ENCODE measurements at regions not wholly inside any gene's neighbourhood (a gene's known extent, or its start where the extent isn't known, plus 50 kb on each side); places are given as distances from the start of the nearest gene placed in this dataset.

- ATAC-seq (replicated peaks; ENCODE audit: extremely low read depth, poor library complexity, severe bottlenecking) = no peak
- no peaks in the 10 kb centered on the region for H3K36me3 Mint-ChIP-seq (ENCODE audit: insufficient read depth)
- H3K9me3 Mint-ChIP-seq = no peaks in the 10 kb centered on the region
- no peaks in the 10 kb centered on the region for H3K4me1 Mint-ChIP-seq
- H3K27me3 Mint-ChIP-seq = no peaks in the 10 kb centered on the region
- DNase-seq (ENCODE audit: low spot score in 2 of 2) = no peak
- H3K27ac Mint-ChIP-seq (ENCODE audit: low read depth) = no peak overlapping the region
- no peak overlapping the region for H3K4me3 Mint-ChIP-seq
Observed at GRCh38 chr16:49017501-49017900, 264.1 kb downstream of the CBLN1 start.

- H3K9me3 Mint-ChIP-seq = peaks cover 3% of the 10 kb centered on the region
- no peaks in the 10 kb centered on the region for H3K27me3 Mint-ChIP-seq
- no peak for ATAC-seq (replicated peaks; ENCODE audit: extremely low read depth, poor library complexity, severe bottlenecking)
- no peaks in the 10 kb centered on the region for H3K36me3 Mint-ChIP-seq (ENCODE audit: insufficient read depth)
- no peaks in the 10 kb centered on the region for H3K4me1 Mint-ChIP-seq
- DNase-seq (ENCODE audit: low spot score in 2 of 2) = no peak
- H3K27ac Mint-ChIP-seq (ENCODE audit: low read depth) = no peak overlapping the region
- H3K4me3 Mint-ChIP-seq = no peak overlapping the region
Observed at GRCh38 chr16:49016461-49016860, 265.2 kb downstream of the CBLN1 start.

GRCh38 chr16:49015225-49015592, 266.4 kb downstream of the CBLN1 start:
- no peak for DNase-seq (ENCODE audit: low spot score in 2 of 2)
- Mint-ChIP-seq H3K9me3 (peaks cover 3% of the 10 kb centered on the region), H3K27me3 (no peaks in the 10 kb centered on the region), H3K4me3 (no peak overlapping the region), H3K36me3 (ENCODE audit: insufficient read depth) (no peaks in the 10 kb centered on the region), H3K27ac (ENCODE audit: low read depth) (no peak overlapping the region), H3K4me1 (no peaks in the 10 kb centered on the region)
- no peak for ATAC-seq (replicated peaks; ENCODE audit: extremely low read depth, poor library complexity, severe bottlenecking)

GRCh38 chr16:49014277-49015224, 267.1 kb downstream of the CBLN1 start:
- Mint-ChIP-seq H3K36me3 (ENCODE audit: insufficient read depth) (no peaks in the 10 kb centered on the region), H3K4me3 (no peak overlapping the region), H3K4me1 (no peaks in the 10 kb centered on the region), H3K9me3 (peaks cover 3% of the 10 kb centered on the region), H3K27ac (ENCODE audit: low read depth) (no peak overlapping the region), H3K27me3 (no peaks in the 10 kb centered on the region)
- ATAC-seq (replicated peaks; ENCODE audit: extremely low read depth, poor library complexity, severe bottlenecking) = no peak
- DNase-seq (ENCODE audit: low spot score in 2 of 2) = no peak

- Mint-ChIP-seq H3K4me1 (no peaks in the 10 kb centered on the region), H3K4me3 (no peak overlapping the region), H3K27ac (ENCODE audit: low read depth) (no peak overlapping the region), H3K36me3 (ENCODE audit: insufficient read depth) (no peaks in the 10 kb centered on the region), H3K27me3 (no peaks in the 10 kb centered on the region), H3K9me3 (peaks cover 3% of the 10 kb centered on the region)
- DNase-seq (ENCODE audit: low spot score in 2 of 2) (no peak), ATAC-seq (replicated peaks; ENCODE audit: extremely low read depth, poor library complexity, severe bottlenecking) (no peak)
Observed at GRCh38 chr16:49013727-49014080, 267.9 kb downstream of the CBLN1 start.

- peaks cover 3% of the 10 kb centered on the region for H3K9me3 Mint-ChIP-seq
- no peaks in the 10 kb centered on the region for H3K27me3 Mint-ChIP-seq
- no peak overlapping the region for H3K27ac Mint-ChIP-seq (ENCODE audit: low read depth)
- ATAC-seq (replicated peaks; ENCODE audit: extremely low read depth, poor library complexity, severe bottlenecking) (no peak), DNase-seq (ENCODE audit: low spot score in 2 of 2) (no peak)
- H3K4me1 Mint-ChIP-seq = no peaks in the 10 kb centered on the region
- H3K4me3 Mint-ChIP-seq = no peak overlapping the region
- H3K36me3 Mint-ChIP-seq (ENCODE audit: insufficient read depth) = no peaks in the 10 kb centered on the region
Observed at GRCh38 chr16:49012961-49013726, 268.5 kb downstream of the CBLN1 start.

- H3K4me1 Mint-ChIP-seq = no peaks in the 10 kb centered on the region
- H3K4me3 Mint-ChIP-seq = no peak overlapping the region
Observed at GRCh38 chr16:49011901-49012300, 269.7 kb downstream of the CBLN1 start.

GRCh38 chr16:49010879-49011278, 270.8 kb downstream of the CBLN1 start:
- H3K36me3 Mint-ChIP-seq (ENCODE audit: insufficient read depth) = no peaks in the 10 kb centered on the region
- DNase-seq (ENCODE audit: low spot score in 2 of 2) = no peak
- no peak for ATAC-seq (replicated peaks; ENCODE audit: extremely low read depth, poor library complexity, severe bottlenecking)
- H3K9me3 Mint-ChIP-seq = peaks cover 3% of the 10 kb centered on the region
- no peak overlapping the region for H3K4me3 Mint-ChIP-seq
- H3K4me1 Mint-ChIP-seq = no peaks in the 10 kb centered on the region
- H3K27ac Mint-ChIP-seq (ENCODE audit: low read depth) = no peak overlapping the region
- H3K27me3 Mint-ChIP-seq = no peaks in the 10 kb centered on the region

More at GRCh38 chr16:49011901-49012300, 269.7 kb downstream of the CBLN1 start:
- no peaks in the 10 kb centered on the region for H3K36me3 Mint-ChIP-seq (ENCODE audit: insufficient read depth)
- H3K27me3 Mint-ChIP-seq = no peaks in the 10 kb centered on the region
- DNase-seq (ENCODE audit: low spot score in 2 of 2) (no peak), ATAC-seq (replicated peaks; ENCODE audit: extremely low read depth, poor library complexity, severe bottlenecking) (no peak)
- H3K9me3 Mint-ChIP-seq = peaks cover 3% of the 10 kb centered on the region
- no peak overlapping the region for H3K27ac Mint-ChIP-seq (ENCODE audit: low read depth)

- Mint-ChIP-seq H3K27ac (ENCODE audit: low read depth) (no peak overlapping the region), H3K4me1 (no peaks in the 10 kb centered on the region), H3K9me3 (peaks cover 3% of the 10 kb centered on the region), H3K36me3 (ENCODE audit: insufficient read depth) (no peaks in the 10 kb centered on the region), H3K4me3 (no peak overlapping the region), H3K27me3 (no peaks in the 10 kb centered on the region)
- DNase-seq (ENCODE audit: low spot score in 2 of 2) (no peak), ATAC-seq (replicated peaks; ENCODE audit: extremely low read depth, poor library complexity, severe bottlenecking) (no peak)
Observed at GRCh38 chr16:49010396-49010795, 271.2 kb downstream of the CBLN1 start.

- no peak overlapping the region for H3K4me3 Mint-ChIP-seq
- H3K27me3 Mint-ChIP-seq = no peaks in the 10 kb centered on the region
- H3K9me3 Mint-ChIP-seq = peaks cover 3% of the 10 kb centered on the region
- H3K27ac Mint-ChIP-seq (ENCODE audit: low read depth) = no peak overlapping the region
- ATAC-seq (replicated peaks; ENCODE audit: extremely low read depth, poor library complexity, severe bottlenecking) = no peak
- DNase-seq (ENCODE audit: low spot score in 2 of 2) = no peak
- H3K4me1 Mint-ChIP-seq = no peaks in the 10 kb centered on the region
- no peaks in the 10 kb centered on the region for H3K36me3 Mint-ChIP-seq (ENCODE audit: insufficient read depth)
Observed at GRCh38 chr16:49009204-49009603, 272.4 kb downstream of the CBLN1 start.

GRCh38 chr16:49003992-49004391, 277.6 kb downstream of the CBLN1 start:
- Mint-ChIP-seq H3K9me3 (no peaks in the 10 kb centered on the region), H3K4me3 (no peak overlapping the region), H3K27me3 (no peaks in the 10 kb centered on the region), H3K27ac (ENCODE audit: low read depth) (no peak overlapping the region), H3K36me3 (ENCODE audit: insufficient read depth) (peaks cover 2% of the 10 kb centered on the region), H3K4me1 (no peaks in the 10 kb centered on the region)
- DNase-seq (ENCODE audit: low spot score in 2 of 2) (no peak), ATAC-seq (replicated peaks; ENCODE audit: extremely low read depth, poor library complexity, severe bottlenecking) (no peak)

- DNase-seq (ENCODE audit: low spot score in 2 of 2) = no peak
- H3K9me3 Mint-ChIP-seq = peaks cover 2% of the 10 kb centered on the region
- H3K27ac Mint-ChIP-seq (ENCODE audit: low read depth) = no peak overlapping the region
- no peak overlapping the region for H3K4me3 Mint-ChIP-seq
- ATAC-seq (replicated peaks; ENCODE audit: extremely low read depth, poor library complexity, severe bottlenecking) = no peak
- H3K4me1 Mint-ChIP-seq = no peaks in the 10 kb centered on the region
- H3K27me3 Mint-ChIP-seq = no peaks in the 10 kb centered on the region
- H3K36me3 Mint-ChIP-seq (ENCODE audit: insufficient read depth) = peaks cover 2% of the 10 kb centered on the region
Observed at GRCh38 chr16:49003022-49003421, 278.6 kb downstream of the CBLN1 start.

- Mint-ChIP-seq H3K27ac (ENCODE audit: low read depth) (no peak overlapping the region), H3K4me1 (no peaks in the 10 kb centered on the region), H3K27me3 (no peaks in the 10 kb centered on the region), H3K9me3 (peaks cover 11% of the 10 kb centered on the region), H3K4me3 (no peak overlapping the region), H3K36me3 (ENCODE audit: insufficient read depth) (peaks cover 2% of the 10 kb centered on the region)
- DNase-seq (ENCODE audit: low spot score in 2 of 2) = no peak
- no peak for ATAC-seq (replicated peaks; ENCODE audit: extremely low read depth, poor library complexity, severe bottlenecking)
Observed at GRCh38 chr16:49000594-49000993, 281.0 kb downstream of the CBLN1 start.

All from central memory CD8-positive, alpha-beta T cell (primary cell).